Dermis blood vessel endothelial cell (primary cell): ENCODE measurements at regions not wholly inside any gene's neighbourhood (a gene's known extent, or its start where the extent isn't known, plus 50 kb on each side); places are given as distances from the start of the nearest gene placed in this dataset.
"Not testable (repeated sequence)": the region's sequence is repeated elsewhere in the genome, so short reads cannot be mapped to it uniquely, and the experiment has no call there.

Experiments used
- DNase-seq: peaks from one replicate; pipeline ENCODE4 v3.0.0; 2010

DNA sequence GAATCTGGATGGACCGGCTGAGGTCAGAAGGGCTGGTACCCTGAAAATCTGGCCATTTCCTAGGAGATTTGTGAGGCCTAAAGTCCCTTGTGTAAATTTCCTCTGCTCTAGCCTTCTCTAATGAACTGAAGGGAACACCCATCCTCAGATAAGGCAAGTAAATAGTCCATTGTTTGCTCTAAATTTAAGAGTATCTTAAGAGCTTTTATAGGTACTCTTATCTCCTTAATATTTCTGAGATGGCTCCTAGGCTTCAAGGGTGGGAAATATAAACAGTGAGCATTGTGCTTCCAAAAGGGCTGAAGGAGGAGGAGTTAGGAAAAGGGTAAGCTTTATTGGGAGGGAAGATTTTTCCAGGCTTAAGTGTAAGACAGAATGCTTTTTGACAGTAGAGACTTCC is 148.7 kb upstream of the EDNRB start:
- no peak for DNase-seq

DNA sequence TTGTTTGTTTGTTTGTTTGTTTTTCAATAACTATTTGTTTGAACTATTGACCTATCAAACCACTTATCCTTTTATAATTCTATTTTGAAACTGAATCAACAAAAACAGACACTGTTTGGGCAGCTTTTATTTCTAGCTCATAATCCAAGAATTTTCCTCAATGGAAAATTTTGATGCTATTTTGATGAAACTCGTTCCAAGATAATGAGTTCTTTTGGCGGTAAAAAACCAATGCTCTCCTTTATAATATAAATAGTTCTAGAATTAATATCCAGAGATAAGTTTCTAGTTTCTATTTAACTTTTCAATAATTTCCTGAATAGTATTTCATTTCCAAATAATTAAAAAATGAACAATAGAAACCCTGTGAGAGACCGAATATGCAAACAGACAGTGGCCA is 146.5 kb upstream of the EDNRB start:
- DNase-seq = no peak

DNA sequence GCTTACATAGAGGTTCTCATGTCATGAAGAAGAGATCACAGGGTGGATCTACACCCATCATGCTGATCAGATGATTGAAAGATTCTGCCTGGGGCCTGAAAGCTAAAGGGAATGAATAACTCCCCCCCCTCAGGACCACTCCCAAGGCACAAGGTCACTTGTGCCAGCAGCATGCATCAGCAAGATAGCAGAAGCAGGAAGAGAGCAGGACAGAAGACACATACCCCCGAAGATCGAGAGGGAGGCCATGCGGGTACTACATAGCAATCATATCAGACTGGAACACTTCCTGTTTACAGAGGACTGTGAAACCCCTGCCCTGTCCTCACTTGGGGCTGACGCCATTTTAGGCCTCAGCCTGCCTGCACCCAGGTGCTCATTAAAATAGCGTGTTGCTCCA is 143.2 kb upstream of the EDNRB start:
- no peak for DNase-seq

DNA sequence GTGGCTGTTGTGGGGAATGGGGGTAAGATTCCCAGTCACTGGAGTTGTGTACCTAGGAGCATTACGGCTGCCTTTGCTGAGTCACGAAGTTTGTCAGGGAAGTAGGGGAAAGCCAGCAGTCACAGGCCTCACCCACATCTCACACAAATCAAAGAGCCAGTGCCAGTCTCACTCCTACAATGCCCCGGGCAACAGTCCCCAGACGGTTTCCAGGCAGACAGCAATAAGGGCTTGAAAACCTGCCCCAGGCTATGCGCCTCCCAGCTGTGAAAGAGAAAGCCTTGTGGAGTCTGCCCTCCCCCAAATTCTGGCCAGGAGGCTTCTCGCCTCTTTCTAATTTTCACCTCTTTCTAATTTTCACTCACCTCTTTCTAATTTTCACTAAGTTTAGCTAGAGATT is 142.3 kb upstream of the EDNRB start:
- no peak for DNase-seq

DNA sequence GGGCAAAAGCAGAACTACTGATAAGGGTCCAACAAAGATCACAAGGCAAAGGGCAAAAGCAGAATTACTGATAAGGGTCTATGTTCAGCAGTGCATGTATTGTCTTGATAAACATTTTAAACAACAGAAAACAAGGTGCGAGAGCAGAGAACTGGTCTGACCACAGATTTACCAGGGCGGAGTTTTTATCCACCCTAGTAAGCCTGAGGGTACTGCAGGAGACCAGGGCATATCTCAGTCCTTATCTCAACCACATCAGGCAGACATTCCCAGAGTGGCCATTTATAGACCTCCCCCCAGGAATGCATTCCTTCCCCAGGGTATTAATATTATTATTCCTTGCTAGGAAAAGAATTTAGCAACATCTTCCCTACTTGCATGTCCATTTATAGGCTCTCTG is 138.2 kb upstream of the EDNRB start:
- not testable (repeated sequence) for DNase-seq

DNA sequence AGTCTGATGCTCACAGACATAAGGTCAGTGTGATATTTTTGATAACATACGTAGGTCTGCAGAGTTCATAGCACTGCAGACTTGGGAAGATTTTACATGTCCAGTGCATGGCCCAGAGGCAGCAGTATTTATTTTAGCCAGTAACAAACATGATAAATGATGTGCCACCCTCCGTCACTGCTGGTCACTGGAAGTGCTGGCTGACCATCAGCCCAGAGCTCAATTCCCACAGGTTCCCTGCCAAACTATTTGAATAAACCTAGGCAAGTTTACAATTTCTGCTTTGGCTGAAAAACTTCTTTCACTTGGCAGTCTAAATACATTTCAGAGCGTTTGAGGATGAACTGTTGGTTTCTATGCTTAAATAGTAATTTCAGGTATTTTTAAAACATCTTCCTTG is 135.5 kb upstream of the EDNRB start:
- DNase-seq = no peak

DNA sequence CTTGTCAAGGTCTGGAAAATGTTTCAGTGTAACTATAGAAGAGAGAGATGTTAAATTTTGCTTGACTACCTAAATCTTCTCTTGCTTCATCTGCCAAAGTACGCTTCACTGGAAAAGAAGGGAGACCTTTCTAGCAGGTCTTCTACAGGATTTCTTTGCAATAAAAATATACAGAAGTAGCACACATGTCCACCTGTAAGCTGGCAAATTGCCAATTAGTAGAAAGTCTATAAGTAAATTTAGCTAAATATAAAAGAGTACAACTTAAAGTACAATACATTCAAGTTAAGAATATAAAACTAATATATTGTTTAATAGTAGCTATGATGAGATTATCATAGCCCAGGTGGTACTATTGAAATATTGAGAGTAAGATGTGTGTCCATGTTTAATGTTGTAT is 128.5 kb upstream of the EDNRB start:
- DNase-seq = no peak

DNA sequence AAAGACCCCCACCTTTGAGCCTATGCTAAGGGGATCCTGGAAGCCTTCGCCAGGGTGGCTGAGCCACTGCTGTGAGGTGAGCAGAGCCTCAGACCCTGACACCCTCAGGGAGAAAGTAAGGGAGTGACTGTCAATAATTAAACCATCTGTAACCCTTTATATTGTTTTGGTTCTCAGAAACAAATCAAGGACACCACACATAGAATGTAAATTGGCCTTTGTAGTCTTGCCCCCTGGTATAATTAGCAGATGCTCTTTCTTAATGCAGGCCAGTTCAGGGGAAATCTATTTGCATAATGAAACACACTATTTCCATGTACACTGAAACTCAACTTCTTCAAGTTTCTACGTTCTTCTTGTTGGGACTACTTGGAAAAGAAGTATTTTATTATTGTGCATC is 127.7 kb upstream of the EDNRB start:
- no peak for DNase-seq

DNA sequence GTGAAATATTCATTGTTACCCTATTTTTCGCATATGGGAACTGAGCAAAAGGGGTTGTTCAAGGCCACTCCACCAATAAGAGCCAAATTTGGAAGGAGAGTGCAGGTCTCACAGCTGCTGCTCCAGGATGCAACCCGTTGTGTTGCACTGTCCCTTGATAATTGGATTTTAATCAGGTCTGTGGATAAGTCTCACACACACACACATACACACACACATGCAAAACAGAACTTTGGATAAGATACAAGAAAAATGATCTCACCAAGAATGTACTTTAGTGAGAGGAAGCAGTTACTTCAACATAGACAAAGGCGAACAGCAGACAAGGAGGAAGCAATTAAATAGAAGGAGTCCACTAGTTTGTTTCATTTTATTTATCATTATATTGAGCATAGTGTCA is 127.3 kb upstream of the EDNRB start:
- peak; percentile 87 for DNase-seq

DNA sequence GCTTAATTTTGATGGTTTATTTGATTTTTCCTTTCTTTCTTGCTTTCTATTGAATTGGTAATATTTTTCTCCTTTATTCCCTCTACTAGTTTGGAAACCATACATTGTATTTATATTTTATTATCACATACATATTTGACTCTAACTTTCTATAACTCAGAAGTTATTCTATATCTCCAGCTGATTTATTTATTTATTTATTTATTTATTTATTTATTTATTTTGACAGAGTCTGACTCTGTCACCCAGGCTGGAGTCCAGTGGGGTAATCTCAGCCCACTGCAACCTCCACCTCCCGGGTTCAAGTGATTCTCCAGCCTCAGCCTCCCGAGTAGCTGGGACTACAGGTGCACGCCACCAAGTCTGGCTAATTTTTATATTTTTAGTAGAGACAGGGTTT is 122.7 kb upstream of the EDNRB start:
- not testable (repeated sequence) for DNase-seq

DNA sequence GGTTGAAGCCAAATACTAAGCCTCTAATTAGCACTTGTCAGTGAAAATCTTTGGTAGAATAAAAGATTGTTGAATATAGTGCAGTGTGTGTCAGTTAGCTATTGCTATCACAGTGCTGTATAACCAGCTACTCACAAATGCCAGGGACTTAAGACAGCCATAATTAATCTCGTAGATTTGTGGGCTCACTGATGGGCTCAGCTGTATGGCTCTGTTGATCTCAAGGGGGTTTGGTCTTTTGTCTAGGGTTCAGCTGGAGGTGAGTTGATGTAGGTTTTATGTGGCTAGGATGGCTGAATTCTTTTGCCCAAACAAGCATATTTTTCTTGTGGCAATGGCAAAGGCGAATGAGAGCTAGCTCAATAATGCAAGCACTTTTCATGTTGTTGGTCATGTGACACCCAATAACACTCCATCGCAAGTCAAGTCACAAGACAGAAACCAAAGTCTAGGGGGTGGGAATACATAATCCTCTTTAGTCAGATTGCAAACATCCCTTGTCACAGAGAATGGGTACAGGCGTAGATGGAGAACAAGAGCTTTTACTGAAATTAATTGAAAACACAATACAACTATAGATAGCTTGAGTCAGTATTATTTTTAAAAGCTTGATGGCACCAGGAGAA is 121.7 kb upstream of the EDNRB start:
- no peak for DNase-seq

DNA sequence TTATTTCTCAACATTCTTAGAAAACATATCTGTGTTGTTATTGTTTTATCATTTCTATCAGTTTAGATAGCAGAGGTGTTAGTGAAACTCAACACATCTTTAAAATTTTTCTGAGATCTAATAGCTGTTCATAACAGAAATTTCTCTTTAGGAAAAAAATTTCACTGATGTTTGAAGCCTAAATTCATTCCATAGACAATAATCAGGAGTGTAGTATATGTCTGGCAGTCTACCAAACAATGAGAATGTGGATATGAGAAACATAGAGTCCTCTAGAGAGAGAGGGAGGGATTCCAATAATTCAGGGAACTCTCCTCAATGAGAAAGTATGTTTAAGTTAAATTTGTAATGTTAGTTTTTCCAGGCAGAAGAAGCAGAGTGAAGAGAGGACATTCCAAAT is 118.2 kb upstream of the EDNRB start:
- no peak for DNase-seq

DNA sequence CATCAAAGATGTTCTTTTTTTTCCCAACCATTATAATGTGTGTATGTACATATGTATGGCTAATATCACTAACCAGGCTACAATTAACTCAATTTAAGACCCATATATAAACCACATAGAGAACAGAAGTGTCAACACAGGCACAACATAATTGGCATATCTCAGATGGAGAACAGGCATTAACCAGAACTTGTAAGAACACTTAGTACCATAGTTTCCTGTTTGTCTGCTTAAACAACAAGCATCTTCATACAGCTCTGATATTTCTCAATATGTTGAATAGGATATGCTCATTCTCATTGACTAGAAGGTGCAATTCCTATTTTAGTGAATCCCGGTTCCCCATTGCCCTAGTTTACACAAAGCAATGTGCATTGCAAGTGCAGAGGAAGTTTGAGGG is 116.9 kb upstream of the EDNRB start:
- DNase-seq = no peak

DNA sequence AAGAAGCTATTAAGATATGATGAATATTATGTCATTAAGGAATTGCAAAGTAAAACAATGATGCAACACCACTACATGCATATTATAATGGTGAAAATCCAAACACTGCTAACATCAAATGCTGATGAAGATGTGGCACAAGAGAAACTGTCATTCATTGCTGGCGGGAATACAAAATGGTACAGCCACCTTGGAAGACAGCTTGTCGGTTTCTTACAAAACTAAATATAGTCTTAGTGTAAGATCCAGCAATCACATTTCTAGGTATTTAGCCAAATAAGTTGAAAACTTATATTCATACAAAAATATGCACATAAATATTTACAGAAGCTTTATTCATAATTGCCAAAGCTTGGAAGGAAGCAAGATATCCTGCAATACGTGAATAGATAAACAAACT is 114.9 kb upstream of the EDNRB start:
- DNase-seq = no peak

DNA sequence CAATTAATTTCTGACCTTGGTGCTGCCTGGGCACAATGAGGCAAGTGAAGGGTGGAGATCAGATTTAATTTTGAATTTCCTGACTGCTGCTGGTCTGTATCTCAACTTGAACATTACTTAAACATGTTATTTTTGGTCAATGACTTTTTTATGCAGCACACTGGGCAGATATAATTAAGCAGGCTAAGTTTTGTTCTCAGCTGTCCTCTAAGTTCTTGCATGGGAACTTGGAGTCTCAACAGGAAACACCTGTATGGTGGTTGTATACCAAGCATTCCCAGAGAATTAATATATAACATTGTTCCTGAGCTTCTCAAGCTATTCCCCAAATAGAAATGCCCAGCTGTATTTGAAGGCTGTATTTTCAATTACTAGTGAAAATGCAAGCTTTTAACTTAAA is 113.5 kb upstream of the EDNRB start:
- DNase-seq = peak; percentile 98

DNA sequence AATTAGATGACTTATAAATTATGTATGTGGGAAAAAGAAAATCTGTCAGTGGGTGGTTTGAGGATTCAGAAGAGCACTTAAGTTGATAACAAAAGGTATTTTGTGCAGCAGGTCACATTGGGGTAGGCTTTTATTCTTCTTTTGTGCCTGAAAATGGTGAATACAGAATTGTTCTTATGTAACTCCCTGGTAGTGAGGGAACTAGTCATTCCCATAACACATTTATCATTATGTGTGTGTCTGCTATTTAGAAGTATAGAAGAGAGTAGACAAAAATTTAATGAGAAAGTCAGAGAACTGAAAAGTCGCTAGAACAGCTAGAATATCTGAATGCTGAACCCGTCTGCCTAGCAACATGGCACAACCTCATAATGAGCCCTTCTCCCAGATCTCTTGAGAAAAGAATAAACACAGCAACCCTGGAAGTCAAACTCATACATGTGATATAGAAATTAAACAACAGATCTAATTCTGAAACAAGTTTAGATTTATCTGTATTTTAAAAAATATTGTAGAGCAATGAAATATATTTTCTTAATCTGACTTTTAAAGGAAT is 111.8 kb upstream of the EDNRB start:
- no peak for DNase-seq

DNA sequence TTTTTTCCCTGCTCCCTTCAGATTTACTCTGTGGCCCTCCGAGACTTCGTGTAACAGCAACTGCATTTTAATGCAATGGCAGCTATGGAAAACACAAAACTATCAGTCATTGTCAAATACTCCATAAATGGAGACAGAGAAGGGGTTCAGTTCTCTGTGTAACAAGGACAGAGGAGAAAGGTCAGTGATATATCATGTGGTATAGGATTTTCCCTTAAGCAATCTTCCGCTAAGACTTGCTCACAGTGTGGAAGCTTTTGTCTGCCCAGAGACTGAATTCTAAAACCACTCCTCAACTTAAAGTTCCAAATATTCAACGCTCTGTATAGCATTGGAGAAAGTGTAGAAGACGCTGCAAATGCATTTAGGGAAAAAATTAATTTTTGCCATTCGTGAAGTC is 111.3 kb upstream of the EDNRB start:
- no peak for DNase-seq

DNA sequence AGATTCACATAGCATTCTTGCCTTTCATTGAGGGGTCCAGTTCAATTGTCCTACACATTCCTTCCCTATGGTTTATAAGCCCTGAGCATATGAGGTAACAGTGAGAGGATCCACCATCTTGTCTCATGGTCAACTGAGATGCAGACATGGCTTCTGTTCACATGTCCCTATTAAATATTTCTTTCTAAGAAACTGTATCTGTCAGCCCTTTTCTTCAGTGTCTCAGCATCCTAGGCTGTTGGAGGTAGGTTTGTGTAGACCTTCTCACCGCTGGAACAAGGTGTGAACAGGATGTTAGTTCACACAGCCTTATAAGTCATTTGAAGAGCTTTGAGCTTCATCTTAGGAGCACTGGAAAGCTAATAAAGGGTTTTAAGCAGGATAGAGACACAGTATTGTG is 110.3 kb upstream of the EDNRB start:
- DNase-seq = no peak

DNA sequence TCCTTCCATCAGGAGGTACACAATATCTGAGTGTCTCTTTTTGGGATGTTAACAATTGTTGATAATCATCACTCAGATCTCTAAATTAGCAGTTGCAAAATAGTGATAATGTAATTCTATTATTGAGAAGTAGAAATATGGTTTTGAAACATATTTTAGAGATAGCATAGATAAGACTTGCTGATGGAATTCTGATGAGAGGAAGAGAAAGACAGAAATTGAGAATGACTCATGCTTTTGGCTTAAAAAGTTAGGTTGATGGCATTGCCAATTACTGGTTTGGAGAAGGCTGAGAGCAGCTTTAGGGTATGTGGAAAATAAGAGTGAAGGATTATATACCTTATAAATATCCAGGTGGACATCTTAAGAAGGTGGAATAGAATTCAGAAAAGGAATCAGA is 106.4 kb upstream of the EDNRB start:
- DNase-seq = no peak

DNA sequence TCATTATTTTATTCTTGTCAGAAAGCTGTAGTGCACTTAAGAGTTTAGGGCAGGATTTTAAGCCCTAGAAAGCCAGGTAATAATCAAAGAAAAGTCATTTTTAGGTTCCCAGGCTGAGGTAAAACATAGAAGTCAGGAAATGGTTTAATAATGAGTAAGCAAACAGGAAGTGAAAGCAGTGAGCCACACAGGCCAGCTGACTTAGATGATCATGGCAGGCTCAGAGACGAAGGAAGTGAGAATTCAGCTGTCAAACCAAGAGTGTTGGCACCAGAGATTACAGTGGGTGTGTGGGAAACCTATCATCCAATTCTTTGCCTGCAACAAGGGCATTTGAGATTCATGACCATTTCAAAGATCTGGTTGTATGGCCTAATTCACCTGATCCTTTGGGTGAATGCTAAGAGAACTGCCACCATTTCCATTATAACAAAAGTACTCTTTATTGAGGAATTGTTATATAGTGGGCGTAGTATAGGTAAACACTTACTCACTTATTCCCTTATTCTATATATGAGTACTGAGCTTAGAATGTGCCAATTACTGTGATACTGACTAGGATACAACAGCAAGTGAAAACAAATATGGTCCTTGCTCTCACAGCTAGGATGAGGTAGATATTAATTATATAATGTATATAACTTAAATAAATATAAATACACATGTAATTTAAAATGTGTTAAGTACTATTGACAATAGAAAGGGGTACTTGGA is 103.7 kb upstream of the EDNRB start:
- peak; percentile 98 for DNase-seq

DNA sequence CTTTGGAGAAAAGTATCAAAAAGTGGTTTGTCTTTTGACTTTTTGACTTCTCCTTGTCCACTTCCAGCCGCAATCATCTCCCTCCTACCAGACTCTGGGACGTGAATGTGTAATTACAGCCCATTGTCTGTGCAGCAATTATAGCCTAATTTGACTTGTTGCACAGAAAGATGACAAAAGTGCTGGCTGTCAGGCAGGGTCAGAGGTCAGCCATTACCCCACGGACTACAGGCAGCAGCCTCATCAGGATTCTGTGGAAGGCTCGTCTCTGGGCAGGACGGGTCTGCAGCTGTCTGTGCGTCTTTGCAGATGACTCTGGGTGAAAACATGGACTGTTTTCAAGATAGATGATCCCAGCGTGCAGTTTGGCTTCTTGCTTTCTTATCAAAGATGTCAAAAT is 102.2 kb upstream of the EDNRB start:
- no peak for DNase-seq

DNA sequence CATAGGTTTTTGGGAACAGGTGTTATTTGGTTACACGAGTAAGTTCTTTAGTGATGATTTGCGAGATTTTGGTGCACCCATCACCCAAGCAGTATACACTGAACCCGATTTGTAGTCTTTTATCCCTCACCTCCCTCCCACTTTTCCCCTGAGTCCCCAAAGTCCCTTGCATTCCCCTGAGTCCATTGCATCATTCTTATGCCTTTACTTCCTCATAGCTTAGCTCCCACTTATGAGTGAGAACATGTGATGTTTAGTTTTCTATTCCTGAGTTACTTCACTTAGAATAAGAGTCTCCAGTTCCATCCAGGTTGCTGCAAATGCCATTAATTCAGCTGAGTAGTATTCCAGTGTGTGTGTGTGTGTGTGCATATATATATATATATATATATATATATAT is 97.2 kb upstream of the EDNRB start:
- no peak for DNase-seq

DNA sequence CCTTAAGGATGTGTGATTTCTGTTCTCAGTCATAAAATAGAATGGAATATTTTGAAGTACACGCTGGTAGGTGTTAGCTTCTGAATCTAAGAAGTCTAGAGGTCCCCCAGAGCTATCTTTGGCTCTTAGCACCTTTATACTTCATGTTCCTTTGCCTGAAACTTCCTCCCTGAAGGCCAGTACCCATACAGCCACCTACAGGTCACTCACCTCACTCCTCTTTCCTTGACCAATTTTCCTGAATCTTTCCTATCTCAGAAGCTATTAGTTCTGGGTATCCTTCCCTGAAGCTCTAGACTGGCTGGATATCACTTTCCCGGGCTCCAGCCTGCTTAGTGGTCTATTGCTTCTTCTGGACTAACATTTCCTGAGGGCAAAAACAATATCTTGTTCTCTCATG is 93.4 kb upstream of the EDNRB start:
- no peak for DNase-seq

DNA sequence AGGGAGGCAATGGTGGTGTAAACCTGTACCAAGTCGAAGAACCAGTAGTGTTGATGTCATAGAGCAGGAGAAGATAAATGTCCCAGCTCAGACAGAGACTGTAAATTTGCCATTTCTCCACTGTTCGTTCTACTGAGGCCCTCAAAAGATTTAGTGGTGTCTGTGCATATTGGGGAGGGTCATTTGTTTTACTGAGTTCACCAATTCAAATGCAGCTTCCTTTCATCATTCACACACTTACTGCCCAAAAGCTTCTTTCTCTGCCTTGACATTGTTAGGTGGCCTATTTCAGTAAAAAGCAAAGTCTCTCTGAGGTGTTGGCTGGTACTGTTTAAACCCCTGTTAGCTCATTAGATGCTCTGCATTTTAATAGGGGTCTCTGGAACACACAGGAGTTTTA is 86.2 kb upstream of the EDNRB start:
- no peak for DNase-seq

DNA sequence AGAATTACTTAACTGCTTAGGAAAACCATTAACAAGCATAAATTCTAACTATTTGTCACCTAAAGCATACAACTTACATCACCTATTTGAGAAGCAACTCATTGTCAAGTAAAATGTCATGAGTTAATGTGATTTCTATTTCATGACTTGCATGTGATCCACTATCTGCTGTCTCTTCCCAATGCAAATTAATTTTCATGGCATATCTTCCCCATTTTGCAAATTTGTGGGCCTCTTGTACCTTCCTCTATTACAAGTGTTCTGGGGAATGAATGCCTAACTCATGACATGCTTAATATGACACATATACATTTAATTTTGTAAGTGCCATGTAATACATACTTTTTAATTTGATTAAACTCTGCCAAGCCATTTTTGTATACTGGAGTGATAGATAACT is 81.1 kb upstream of the EDNRB start:
- DNase-seq = no peak
